Superior temporal gyrus (tissue), 1 donor: ENCODE measurements at regions not wholly inside any gene's neighbourhood (a gene's known extent, or its start where the extent isn't known, plus 50 kb on each side); places are given as distances from the start of the nearest gene placed in this dataset.
"Not testable (repeated sequence)": the region's sequence is repeated elsewhere in the genome, so short reads cannot be mapped to it uniquely, and the experiment has no call there.

Experiments
- DNase-seq: peaks from one replicate; pipeline ENCODE4 v3.0.0-alpha.2; 2016; ENCODE audit errors: extremely low spot score

DNA sequence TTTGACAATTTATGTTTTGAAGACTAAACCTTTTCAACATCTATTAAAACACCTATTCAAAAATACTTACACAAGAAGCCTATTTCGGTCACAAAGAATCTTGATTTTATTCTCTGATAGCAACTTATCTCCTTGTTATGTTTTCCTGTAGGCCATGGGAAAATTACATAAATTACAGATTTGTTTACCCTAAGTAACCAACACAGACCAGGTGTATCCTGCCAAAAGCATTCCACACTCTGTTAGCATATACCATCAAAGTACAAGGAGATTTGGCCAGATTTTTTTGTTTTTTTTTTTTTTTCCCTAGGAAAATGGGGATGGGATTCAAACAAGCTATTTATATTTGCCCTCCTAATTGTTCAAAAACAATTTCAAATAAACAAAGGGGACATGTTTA, 497.9 kb upstream of the MAGEB18 start:
- no peak for DNase-seq

DNA sequence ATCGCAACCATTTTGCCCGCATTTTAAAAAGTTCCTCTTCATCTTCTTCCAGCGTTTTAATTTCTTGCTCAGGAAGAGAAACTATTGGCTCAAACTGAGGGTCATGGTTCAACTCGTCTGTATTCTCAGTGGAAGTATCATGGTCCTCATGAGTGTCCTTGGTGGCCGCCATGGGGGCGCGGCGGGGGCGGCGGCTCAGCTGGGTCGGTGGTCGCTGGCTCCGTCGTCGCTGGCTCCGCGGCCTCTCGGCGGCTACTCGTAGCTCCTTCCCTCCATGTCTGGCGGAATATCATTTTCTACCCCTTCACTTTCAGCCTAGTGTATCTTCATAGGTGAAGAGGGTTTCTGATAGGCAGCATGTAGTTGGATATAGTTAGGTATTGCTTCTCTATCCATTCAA, 492.0 kb upstream of the MAGEB18 start:
- no peak for DNase-seq

DNA sequence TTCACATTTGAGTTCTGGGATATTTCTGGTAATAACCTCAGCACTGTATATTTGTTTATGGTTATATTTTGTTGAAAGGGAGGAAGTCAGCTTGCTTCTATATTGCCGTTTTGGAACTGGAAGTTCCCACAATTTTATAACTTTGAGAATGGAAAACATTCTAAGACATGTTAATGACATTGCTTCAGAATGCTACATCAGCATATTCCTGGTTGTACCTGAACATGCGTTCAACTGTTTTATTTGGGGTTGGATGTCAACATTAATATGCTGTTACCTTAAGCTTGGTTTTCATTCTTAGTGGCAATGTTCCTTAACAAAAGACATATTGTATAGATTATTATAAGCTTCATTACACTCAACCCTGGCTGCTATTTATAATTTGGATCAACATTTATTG, 489.4 kb upstream of the MAGEB18 start:
- no peak for DNase-seq

DNA sequence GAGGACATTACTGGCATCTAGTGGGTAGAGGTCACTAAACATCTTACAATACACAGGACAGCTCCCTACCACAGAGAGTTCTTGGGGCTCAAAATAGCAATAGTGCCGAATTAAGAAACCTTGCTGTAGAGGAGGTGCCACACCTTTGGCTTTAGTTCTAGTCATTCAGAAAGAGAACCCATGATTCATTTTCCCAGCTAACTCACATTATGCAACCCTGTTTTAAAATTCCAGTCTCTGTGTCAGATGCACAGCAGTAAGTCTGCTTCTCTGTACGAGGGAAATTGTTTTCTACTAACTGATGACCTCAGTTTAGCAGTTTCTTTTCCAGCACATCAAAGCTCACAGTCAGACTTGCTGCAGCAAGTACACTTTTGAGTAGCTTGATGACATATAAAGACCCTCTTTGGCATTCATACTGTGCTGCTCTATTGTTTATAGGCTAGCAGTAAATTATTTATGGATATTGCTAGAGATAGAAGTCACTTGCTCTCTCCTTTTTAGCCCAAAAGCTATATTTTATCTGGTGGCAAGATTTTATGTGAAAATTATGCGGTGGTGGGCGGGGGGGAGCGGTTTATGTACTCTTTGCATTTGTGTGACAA, 487.8 kb upstream of the MAGEB18 start:
- no peak for DNase-seq

DNA sequence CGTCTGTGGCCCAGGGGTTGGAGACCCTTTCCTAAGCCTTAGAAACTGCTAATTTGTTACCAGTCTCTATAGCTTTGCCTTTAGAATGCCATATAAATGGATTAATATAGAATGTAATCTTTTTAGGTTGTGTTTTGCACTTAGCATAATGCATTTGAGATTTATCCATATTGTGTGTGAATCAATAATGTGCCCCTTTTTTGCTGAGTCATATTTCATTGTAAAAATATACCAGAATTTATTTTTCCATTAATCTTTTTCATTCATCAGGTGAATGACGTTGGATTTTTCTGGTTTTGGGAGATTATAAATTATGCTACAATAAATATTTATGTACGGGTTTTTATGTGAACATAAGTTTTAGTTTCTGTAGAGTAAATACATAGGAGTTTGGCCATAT, 478.8 kb upstream of the MAGEB18 start:
- DNase-seq = no peak

DNA sequence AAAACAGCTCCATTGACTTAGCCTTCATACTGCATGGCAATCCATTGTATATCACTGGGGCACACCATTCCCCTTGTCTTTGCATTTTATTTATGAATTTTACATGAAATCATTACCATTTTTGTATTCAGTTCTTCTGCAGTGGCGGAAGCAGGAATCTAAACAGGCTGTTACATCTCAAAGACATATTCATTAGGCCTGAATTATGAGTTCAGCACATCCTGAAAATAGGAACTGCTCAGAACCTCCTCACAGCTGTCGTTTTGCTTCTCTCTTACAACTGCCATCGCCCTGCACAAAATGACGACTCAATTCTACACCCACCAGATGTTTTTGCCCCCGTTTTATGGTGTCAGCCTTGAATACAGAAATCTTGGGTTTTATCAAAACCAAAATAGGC, 474.4 kb upstream of the MAGEB18 start:
- DNase-seq = no peak

DNA sequence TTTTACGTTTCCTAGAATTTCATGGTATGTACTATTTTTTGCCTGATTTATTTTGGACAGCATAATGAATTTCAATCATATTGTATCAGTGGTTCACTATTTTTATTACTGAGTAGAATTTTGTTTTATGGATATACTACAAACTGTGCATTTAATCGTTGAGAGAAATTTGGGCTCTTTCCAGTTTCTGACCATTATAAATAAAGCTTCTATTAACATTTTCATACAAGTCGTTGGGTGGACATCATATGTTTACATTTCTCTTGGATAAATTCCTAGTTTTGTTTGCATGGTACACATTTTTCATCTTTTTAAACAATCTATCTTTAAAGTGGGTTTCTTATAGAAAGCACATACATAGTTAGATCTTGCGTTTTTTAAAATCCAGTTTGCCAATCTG, 472.7 kb upstream of the MAGEB18 start:
- no peak for DNase-seq

DNA sequence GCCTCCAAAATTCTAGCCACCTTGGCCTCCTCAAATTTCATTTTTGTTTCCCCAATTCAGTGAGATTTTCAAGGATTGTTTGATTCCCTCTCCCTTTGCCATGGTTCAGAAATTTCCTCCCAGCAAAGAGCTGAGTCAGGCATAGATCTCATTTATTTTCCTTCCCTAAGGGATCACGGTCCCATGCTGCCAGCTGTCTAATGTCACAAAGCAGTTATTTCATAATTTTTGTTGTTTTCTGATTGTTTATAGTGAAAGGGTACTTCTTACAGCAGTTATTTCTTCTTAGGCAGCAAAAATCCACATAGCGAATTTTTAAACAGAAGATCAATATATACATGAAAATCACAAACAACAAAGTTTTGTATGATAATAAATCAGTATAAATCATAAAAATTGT, 470.5 kb upstream of the MAGEB18 start:
- no peak for DNase-seq

DNA sequence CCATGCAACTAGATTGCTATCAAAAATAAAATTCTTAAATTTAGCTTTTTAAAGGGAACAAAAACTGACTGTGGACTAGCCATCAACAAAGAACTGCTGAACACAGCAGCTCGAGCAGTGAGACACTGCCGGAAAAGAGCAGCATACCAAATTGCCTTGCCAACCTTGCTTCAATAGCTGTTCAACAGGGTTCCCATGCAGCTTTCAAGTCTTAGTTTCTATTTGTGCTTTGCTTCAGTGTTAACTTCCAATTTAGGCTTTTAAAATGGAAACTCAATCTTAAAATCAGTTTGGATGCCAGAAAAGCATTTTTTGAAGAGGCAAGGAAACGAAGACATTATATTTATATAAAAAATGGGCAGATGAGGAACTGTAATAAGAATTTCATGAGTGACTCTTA, 463.4 kb upstream of the MAGEB18 start:
- no peak for DNase-seq

DNA sequence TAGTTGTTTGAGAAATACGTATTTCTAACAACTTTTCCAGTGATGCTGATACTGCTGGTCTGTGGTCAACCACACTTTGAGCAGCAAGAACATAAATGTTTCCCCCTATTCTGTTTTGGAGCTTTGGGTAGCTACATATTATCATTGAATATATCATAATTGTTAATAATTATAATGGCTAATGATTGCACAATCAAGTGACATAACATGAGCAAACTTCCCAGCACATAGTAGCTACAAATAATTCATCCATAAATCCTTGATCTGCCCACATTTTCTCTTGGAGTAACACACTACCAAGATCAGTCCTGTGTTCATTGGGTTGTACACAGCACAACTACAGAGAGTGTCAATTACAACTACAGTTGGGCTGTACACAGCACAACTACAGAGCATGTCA, 436.3 kb upstream of the MAGEB18 start:
- DNase-seq = no peak

DNA sequence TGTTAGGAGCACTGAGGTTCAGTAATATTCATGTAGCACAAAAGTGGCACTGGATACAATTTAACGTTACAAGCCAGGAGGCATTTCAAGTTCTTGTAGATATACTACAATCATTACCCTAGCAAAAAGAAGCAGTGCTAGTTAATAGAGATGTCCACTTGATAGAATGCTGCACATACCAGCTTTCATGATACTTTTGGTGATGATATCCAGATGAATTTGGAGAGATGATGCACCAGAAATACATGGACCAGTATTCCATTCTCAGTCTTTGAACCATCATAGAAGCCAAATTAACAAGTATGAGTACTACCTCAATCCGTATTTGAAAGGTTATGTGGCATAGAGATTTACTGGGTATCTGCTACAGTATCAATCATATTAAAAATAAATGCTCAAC, 421.0 kb upstream of the MAGEB18 start:
- no peak for DNase-seq

DNA sequence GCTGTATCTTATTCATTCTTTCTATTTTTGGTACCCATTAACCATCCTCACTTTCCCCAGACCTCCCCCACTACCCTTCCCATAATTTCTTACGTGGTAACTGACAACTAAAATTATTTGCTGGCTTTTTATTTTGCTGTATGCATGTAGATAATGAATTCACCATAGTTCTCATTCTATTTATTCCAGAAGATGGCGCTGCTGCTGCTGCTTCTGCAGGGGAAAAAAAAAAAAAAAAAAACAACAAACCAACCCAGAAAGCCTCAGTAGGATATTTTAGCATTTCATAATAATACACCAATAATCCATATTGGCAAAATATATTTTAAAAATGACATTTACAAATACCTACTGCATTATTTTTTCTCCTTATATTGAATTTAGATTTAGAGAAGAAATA, 416.6 kb upstream of the MAGEB18 start:
- DNase-seq = peak; percentile 10

DNA sequence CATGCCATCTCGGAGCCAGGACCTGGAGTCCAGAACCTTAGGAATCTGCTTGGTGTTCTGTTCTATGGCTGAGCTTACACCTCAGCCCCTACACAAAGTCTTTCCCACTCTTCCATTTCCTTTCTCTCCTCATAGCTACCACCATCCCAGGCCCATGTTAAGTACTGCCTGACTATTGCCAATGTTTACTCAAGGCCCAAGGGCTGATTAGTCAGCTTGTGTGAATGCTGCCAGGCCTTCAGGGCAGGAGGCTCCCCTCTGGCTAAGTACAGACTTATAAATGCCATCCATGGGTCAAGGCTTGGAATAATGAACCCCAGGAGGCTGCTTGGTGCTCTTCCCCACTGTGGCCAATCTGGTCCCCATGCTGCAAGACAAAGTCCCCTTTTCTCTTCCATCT, 411.6 kb upstream of the MAGEB18 start:
- DNase-seq = no peak

DNA sequence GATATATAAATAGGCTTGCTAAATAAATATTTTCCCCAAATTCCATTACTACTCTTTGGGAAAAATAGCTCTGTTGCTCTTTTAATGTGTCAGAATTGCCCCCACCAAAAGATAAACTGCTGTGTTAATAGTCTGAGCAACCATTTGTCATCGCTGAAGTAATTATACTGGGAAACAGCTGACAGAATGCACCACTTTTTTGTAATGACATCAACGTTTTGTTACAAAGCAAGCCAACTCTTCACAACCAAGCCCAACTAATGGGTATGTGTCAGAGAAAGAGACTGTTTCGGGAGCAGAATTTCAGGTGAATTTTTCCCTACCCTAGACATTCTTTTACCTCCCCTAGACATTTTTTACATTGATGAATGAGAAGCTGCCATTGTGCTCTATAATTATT, 405.0 kb upstream of the MAGEB18 start:
- no peak for DNase-seq

DNA sequence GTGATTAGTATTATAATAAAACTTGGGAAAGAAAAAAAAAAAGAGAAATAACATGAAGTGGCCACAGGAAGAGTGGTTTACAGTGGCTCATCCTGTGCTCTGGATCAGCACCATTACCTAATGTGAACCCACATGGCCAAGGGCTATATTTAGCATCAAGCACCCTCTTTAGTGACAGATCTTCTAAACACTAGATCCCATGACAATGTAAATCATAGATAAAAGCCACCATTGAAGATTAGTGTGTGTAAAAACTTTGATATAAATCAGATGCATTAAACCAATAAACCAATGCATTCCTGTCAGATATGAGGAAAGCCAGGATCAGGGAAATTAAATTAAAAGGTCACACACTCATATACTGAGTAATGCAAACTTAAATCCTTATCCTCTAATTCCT, 400.6 kb upstream of the MAGEB18 start:
- DNase-seq = no peak

DNA sequence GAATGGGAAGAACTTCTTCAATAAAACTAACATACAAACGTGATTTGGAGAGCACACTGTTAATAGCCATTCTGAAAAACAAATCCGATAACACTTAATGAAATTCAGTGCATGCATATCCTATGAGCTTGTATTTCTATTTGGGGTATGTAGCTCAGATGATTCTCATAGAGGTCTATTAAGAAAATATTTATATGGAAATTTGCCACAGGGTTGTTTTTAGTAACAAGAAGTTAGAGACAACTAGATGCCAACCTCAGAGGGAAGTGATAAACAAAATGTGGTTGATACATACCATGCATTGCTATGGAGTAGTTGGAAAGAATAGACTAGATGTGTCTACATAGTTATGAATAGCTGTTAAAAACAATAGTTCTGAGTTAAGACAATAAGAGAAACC, 395.8 kb upstream of the MAGEB18 start:
- DNase-seq = no peak

DNA sequence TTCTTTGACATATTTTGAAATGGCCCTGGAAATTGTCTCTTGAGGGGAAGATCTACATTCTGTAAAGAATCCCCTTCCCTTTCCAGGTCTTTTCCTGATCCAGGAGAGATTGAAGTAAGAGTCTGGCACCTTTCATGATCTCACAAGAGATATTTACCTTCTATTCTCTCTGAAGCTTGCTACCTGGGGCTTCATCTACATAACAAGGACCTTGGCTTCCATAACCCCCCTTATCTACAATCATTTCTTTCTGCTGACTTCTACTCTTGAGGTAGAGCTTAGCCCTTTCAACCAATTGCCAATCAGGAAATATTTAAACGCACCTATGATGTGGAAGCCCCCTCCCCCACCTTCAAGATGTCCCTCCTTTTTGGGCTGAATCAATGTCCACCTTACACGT, 383.7 kb upstream of the MAGEB18 start:
- no peak for DNase-seq

DNA sequence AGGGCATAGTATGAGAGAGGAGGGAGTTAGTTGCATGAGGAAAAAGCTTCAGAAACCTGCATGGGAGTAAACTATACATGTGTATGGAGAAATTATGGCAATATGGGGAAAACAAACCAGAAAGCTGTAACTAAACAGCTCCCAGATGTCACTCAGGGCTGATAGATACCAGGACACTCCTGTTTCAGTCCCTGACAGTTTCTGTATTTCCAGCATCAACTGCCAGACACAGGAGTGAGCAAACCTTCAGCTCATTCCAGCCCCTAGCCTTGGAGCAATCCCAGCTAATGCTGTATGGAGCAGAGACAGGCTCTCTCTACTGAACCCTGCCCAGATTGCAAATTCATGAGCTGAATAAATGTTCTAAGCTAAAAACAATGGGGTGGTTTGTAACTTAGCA, 382.9 kb upstream of the MAGEB18 start:
- no peak for DNase-seq

DNA sequence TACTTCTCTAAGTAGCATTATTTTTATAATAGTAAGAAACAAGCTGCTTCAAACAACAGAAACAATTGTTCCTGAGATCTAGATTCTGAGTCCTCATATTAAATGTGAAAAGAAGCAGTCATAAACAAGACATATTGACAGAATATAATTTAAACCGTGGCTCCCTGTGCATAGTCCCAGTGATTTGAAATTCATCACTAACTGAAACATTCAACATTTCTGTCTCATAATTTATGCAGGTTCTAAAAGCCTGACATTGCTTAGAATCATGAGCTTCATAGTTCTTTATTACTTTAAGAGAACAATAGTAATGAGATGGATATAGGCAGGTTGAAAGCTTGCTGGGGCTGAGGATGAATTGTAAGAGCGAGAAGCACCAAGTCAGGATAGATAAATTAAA, 375.5 kb upstream of the MAGEB18 start:
- DNase-seq = no peak

DNA sequence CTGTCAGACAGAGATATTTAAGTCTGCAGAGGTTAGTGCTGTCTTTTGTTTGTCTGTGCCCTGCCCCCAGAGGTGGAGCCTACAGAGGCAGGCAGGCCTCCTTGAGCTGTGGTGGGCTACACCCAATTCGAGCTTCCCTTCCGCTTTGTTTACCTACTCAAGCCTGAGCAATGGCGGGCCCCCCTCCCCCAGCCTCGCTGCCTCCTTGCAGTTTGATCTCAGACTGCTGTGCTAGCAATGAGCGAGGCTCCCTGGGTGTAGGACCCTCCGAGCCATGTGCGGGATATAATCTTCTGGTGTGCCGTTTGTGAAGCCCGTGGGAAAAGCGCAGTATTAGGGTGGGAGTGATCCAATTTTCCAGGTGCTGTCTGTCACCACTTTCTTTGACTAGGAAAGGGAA, 366.3 kb upstream of the MAGEB18 start:
- not testable (repeated sequence) for DNase-seq

DNA sequence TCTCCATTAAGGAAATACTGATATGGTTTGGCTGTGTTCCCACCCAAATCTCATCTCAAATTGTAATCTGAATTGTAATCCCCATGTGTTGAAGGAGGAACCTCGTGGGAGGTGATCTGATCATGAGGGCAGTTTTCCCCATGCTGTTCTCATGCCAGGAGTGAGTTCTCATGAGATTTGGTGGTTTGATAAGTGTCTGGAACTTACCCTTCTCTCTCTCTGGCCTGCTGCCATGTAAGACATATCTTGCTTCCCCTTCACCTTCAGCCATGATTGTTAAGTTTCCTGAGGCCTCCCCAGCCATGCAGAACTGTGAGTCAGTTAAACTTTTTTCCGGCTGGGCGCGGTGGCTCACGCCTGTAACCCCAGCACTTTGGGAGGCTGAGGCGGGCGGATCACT, 340.3 kb upstream of the MAGEB18 start:
- not testable (repeated sequence) for DNase-seq

DNA sequence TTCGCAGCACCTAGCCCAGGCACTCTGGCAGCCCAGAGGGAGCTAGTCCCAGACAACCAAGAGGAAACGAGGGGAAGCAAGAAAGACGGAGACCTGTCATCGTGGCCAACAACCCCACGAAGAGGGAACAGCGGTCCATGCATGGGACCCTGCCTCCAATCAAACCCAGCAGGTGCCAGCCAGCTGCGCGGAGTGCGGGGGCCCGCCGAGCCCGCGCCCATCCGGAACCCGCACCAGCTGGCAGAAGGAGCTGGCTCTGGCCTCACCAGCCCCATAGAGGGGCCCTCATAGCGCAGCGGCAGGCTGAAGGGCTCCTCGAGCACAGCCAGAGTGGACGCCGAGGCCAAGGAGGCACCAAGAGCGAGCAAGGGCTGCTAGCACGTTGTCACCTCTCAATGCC, 332.4 kb upstream of the MAGEB18 start:
- DNase-seq = no peak

DNA sequence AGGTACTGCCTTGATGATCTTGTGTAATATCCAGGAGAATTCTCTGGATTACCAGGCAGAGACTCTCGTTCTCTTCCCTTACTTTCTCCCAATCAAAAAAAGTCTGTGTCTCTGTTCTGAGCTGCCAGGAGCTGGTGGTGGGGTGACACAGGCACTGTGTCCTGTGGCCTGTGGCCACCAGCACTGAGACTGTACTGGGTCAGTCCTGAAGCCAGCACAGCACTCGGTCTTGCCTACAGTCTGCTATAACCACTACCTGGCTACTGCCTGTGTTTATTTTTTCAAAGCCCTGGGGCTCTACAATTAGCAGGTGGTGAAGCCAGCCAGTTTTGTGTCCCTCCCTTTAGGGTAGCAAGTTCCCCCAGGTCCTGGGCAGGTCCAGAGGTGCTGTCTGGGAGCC, 331.1 kb upstream of the MAGEB18 start:
- no peak for DNase-seq

DNA sequence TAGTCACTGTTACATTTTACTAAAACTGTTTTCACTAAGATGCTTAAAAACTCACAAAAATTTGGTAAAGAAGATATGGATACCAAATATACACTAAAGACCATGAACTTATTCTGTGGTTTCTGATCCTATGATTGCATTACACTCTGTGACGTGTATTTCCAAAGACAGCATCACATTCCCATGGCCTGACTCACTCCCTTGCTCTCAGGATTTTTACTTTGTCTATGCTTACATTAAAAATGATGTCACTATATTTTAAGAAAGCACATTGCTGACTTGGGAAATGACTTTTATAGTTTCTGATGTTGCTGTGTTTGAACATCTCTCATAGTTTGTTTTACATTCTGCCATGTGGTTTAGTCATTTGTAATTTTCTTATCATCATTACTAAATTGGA, 327.9 kb upstream of the MAGEB18 start:
- DNase-seq = no peak

DNA sequence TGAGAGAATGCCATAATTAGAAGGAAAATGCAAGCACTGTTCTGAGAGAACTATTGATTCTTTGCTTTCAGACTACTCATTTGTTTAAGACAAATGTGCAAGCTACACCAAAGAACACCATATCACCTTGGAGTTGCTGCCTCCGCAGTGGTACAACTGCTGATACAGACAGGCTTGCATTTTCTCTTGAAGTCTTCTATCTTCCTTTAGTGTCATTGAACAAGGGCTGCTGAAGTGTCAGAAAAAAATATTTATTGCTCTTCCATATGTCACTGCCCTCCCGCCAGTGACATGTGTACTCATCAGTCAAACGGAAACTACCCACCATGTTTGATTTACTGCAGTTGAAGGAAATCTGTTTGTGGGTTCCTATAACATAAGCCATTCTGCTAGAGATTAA, 318.3 kb upstream of the MAGEB18 start:
- no peak for DNase-seq
